Activated naive CD8-positive, alpha-beta T cell treated with anti-CD3 and anti-CD28 coated beads, Interleukin-2, amount 50 U/mL, for 24 hours (primary cell): ENCODE measurements at regions not wholly inside any gene's neighbourhood (a gene's known extent, or its start where the extent isn't known, plus 50 kb on each side); places are given as distances from the start of the nearest gene placed in this dataset.
"Not testable (repeated sequence)": the region's sequence is repeated elsewhere in the genome, so short reads cannot be mapped to it uniquely, and the experiment has no call there.

Experiments used
- ATAC-seq: fragments of 150-1000 bp; cut with Tn5 transposase; one replicate; pipeline ENCODE4 v1.10.0; 2021
- DNase-seq: peaks from one replicate; pipeline ENCODE4 v3.0.0; 2021
- H3K27ac Mint-ChIP-seq: one replicate; pipeline ENCODE4 v1.8.0; 2021; ENCODE audit warnings: mild to moderate bottlenecking, mixed read lengths
- H3K27me3 Mint-ChIP-seq: one replicate; pipeline ENCODE4 v1.8.0; 2021; ENCODE audit warnings: mixed read lengths
- H3K36me3 Mint-ChIP-seq: one replicate; pipeline ENCODE4 v1.8.0; 2021; ENCODE audit warnings: low read depth, mixed read lengths
- H3K4me1 Mint-ChIP-seq: one replicate; pipeline ENCODE4 v1.8.0; 2021; ENCODE audit warnings: mixed read lengths
- H3K4me3 Mint-ChIP-seq: one replicate; pipeline ENCODE4 v1.8.0; 2021; ENCODE audit warnings: mild to moderate bottlenecking, moderate library complexity, mixed read lengths
- H3K9me3 Mint-ChIP-seq: one replicate; pipeline ENCODE4 v1.8.0; 2021; ENCODE audit warnings: mixed read lengths

DNA sequence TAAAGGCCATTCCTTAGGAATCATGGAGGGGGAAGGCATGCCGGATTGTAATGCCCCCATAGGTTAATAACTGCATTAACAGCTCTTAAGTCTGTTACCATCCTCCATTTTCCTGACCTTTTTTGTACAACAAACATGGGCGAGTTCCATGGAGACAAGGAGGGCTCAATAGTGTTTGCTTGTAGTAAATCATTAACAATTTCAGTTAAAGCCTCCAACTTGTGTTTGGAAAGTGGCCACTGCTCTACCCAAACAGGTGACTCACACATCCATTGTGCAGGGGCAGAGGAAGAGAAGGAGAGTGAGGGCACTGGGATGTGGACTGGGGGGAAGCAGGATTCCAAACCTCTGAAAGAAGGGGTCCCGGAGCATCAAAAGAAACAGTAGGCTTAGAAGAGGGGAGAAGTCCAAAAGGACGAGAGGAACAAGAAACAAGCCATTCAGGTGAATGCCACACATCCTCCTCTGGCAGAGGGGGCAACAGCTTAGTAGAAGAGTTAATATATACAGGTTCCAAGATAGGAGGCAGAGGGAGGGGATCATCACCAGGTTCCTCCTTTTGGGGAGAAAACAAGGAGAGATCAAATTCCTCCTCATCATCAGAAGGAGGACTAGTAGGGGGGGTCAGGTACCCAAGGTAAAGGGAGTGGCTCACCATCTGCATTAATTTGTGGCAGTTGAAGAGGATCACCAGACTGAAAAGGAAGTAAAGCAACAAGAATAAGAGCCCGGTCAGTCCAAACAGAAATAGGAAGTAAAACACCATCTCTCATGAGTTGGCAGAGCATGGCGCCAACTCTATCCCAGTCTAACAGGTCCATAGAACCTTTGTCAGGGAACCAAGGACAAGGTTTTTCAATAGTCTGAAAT lies 189.4 kb upstream of the RAI14 start:
- H3K36me3 Mint-ChIP-seq, H3K27ac Mint-ChIP-seq, H3K9me3 Mint-ChIP-seq, H3K4me3 Mint-ChIP-seq, H3K4me1 Mint-ChIP-seq, H3K27me3 Mint-ChIP-seq, DNase-seq, ATAC-seq: not testable (repeated sequence)

DNA sequence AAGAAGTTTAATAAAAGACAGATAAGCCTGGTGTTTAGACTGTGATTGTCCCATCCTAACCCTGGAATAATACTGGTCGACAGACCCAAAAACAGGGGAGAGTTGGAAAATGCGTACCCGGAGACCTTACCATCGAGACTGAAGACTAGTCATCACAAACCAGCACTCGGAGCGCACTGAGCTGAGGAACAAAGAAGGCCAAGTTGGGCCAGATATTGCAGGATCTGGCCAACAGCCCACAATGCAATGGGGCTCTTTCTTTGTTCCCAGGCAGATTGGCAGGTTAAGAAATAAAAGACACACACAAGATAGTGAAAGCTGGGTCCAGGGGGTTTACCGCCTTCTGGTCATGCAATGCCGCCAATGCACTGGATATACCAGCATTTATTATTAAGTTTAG lies 188.7 kb upstream of the RAI14 start:
- DNase-seq (no peak), ATAC-seq (no peak)
- H3K4me1 Mint-ChIP-seq = peaks cover 2% of the 10 kb centered on the region
- peaks cover 5% of the 10 kb centered on the region for H3K27me3 Mint-ChIP-seq
- no peaks in the 10 kb centered on the region for H3K36me3 Mint-ChIP-seq
- H3K9me3 Mint-ChIP-seq = no peaks in the 10 kb centered on the region
- no peak overlapping the region for H3K4me3 Mint-ChIP-seq
- H3K27ac Mint-ChIP-seq = no peak overlapping the region

DNA sequence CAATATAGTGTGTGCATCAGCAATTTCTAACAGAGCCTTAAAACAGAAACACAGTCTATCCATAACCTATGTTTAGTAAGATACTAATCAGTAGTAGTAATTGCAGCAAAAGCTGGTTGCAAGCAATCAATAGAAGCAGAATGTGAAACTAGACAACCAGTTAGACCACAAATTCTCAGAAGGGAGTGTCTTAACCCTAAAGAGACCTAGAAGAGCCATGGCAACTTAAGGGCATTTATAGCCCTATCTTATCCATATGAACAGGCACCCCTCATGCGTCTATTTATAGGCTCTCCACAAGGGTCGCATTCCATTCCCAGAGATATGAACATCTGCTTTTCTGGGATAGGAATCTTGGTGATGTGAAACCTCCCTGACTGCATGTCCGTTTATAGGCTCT lies 188.1 kb upstream of the RAI14 start:
- H3K4me1 Mint-ChIP-seq, H3K36me3 Mint-ChIP-seq, ATAC-seq, DNase-seq, H3K9me3 Mint-ChIP-seq, H3K4me3 Mint-ChIP-seq, H3K27ac Mint-ChIP-seq, H3K27me3 Mint-ChIP-seq: not testable (repeated sequence)

- DNase-seq = no peak
- peaks cover under 1% of the 10 kb centered on the region for H3K4me1 Mint-ChIP-seq
- no peaks in the 10 kb centered on the region for H3K9me3 Mint-ChIP-seq
- H3K27ac Mint-ChIP-seq = no peak overlapping the region
- peaks cover 10% of the 10 kb centered on the region for H3K27me3 Mint-ChIP-seq
- H3K36me3 Mint-ChIP-seq = no peaks in the 10 kb centered on the region
- no peak overlapping the region for H3K4me3 Mint-ChIP-seq
- ATAC-seq = no peak
Observed at GRCh38 chr5:34469971-34470370, 186.2 kb upstream of the RAI14 start.

GRCh38 chr5:34474573-34475021 lies 181.5 kb upstream of the RAI14 start:
- Mint-ChIP-seq H3K4me1 (no peaks in the 10 kb centered on the region), H3K36me3 (no peaks in the 10 kb centered on the region), H3K9me3 (no peaks in the 10 kb centered on the region), H3K27me3 (peaks cover 19% of the 10 kb centered on the region), H3K27ac (no peak overlapping the region), H3K4me3 (no peak overlapping the region)
- ATAC-seq (no peak), DNase-seq (no peak)

- Mint-ChIP-seq H3K27ac (no peak overlapping the region), H3K4me1 (no peaks in the 10 kb centered on the region), H3K4me3 (no peak overlapping the region), H3K27me3 (peaks cover 20% of the 10 kb centered on the region), H3K9me3 (no peaks in the 10 kb centered on the region), H3K36me3 (no peaks in the 10 kb centered on the region)
- DNase-seq (no peak), ATAC-seq (no peak)
Observed at GRCh38 chr5:34475249-34475966, 180.7 kb upstream of the RAI14 start.

DNA sequence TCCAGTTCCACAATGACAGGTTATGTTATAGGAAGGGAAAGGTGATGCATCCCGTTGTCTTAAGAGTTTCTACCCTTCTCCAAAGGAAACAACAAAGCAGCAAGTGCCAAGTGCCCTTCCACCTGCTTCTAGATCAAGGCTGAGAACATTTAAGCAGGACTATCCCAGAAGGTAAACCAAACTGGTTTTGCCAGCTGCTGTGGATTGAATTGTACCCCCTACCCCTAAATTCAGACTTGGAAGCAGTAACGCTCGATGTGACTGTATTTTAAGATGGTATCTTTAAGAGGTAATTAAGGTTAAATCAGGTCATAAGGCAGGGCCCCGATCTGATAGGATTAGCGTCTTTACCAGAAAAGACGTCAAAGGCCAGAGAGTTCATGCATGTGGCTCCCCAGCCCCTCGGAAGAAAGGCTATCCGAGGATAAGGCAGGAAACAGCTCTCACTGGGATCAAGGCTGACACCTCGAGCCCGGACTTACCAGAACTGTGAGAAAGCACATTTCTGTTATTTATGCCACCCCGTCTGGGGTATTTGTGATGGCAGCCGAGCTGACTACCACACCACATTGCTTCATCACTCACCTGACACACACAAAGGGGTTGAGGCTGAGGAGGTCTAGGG lies 179.1 kb upstream of the RAI14 start:
- Mint-ChIP-seq H3K9me3 (no peaks in the 10 kb centered on the region), H3K27me3 (peaks cover 24% of the 10 kb centered on the region), H3K4me3 (no peak overlapping the region), H3K36me3 (no peaks in the 10 kb centered on the region), H3K4me1 (peaks cover 7% of the 10 kb centered on the region), H3K27ac (no peak overlapping the region)
- DNase-seq = no peak
- ATAC-seq = no peak

- peaks cover 27% of the 10 kb centered on the region for H3K27me3 Mint-ChIP-seq
- no peak for ATAC-seq
- no peaks in the 10 kb centered on the region for H3K36me3 Mint-ChIP-seq
- peaks cover 7% of the 10 kb centered on the region for H3K4me1 Mint-ChIP-seq
- no peaks in the 10 kb centered on the region for H3K9me3 Mint-ChIP-seq
- no peak overlapping the region for H3K4me3 Mint-ChIP-seq
- no peak for DNase-seq
- no peak overlapping the region for H3K27ac Mint-ChIP-seq
Observed at GRCh38 chr5:34480810-34481528, 175.2 kb upstream of the RAI14 start.

GRCh38 chr5:34483442-34484033 lies 172.6 kb upstream of the RAI14 start:
- Mint-ChIP-seq H3K4me3 (no peak overlapping the region), H3K27me3 (peaks cover 34% of the 10 kb centered on the region), H3K9me3 (no peaks in the 10 kb centered on the region), H3K4me1 (peaks cover 7% of the 10 kb centered on the region), H3K36me3 (no peaks in the 10 kb centered on the region), H3K27ac (no peak overlapping the region)
- ATAC-seq = no peak
- no peak for DNase-seq

DNA sequence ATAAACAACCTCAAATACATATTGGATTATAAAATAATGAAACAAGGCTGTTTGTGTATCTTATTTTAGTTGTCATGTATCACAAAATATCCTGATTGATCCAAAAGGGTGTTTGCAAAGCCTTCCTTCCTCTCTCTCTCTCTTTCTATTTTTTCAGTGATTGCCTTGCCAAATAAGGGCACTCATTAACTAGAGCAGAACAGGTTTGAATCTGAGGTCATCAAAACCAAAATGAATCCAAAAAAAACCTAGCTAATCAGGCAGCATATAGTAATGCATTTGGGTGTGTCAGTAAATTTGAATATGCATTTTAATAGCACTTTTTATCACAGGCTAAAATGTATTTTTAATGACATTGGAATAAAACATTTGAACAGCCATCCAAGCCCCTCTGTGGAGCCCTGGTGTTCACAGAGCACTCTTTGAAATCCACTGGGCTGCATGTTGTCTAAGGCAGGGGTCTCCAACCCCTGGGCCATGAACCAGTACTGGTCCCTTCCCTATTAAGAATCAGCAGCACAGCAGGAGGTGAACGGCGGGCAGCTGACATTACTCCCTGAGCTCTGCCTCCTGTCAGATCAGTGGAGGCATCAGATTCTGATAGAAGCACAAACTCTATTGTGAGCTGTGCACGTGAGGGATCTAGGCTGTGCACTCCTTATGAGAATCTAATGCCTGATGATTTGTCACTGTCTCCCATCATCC lies 171.8 kb upstream of the RAI14 start:
- Mint-ChIP-seq H3K36me3 (no peaks in the 10 kb centered on the region), H3K9me3 (no peaks in the 10 kb centered on the region), H3K27ac (no peak overlapping the region), H3K4me1 (peaks cover 7% of the 10 kb centered on the region), H3K4me3 (no peak overlapping the region), H3K27me3 (peaks cover 34% of the 10 kb centered on the region)
- DNase-seq (no peak), ATAC-seq (no peak)

- no peak overlapping the region for H3K27ac Mint-ChIP-seq
- ATAC-seq (no peak), DNase-seq (no peak)
- peaks cover 34% of the 10 kb centered on the region for H3K27me3 Mint-ChIP-seq
- H3K4me1 Mint-ChIP-seq = peaks cover 5% of the 10 kb centered on the region
- H3K36me3 Mint-ChIP-seq = no peaks in the 10 kb centered on the region
- H3K9me3 Mint-ChIP-seq = no peaks in the 10 kb centered on the region
- no peak overlapping the region for H3K4me3 Mint-ChIP-seq
Observed at GRCh38 chr5:34485768-34486030, 170.4 kb upstream of the RAI14 start.

- no peaks in the 10 kb centered on the region for H3K36me3 Mint-ChIP-seq
- no peaks in the 10 kb centered on the region for H3K4me1 Mint-ChIP-seq
- ATAC-seq (no peak), DNase-seq (peak; percentile 76)
- peaks cover 30% of the 10 kb centered on the region for H3K27me3 Mint-ChIP-seq
- H3K9me3 Mint-ChIP-seq = no peaks in the 10 kb centered on the region
- no peak overlapping the region for H3K4me3 Mint-ChIP-seq
- H3K27ac Mint-ChIP-seq = no peak overlapping the region
Observed at GRCh38 chr5:34486160-34486848, 169.8 kb upstream of the RAI14 start.

GRCh38 chr5:34486849-34487158 lies 169.3 kb upstream of the RAI14 start:
- Mint-ChIP-seq H3K9me3 (no peaks in the 10 kb centered on the region), H3K36me3 (no peaks in the 10 kb centered on the region), H3K27me3 (peaks cover 30% of the 10 kb centered on the region), H3K27ac (no peak overlapping the region), H3K4me3 (no peak overlapping the region), H3K4me1 (no peaks in the 10 kb centered on the region)
- ATAC-seq (no peak), DNase-seq (no peak)
